IMR-90 (cell line): ENCODE measurements at regions not wholly inside any gene's neighbourhood (a gene's known extent, or its start where the extent isn't known, plus 50 kb on each side); places are given as distances from the start of the nearest gene placed in this dataset.

ENCODE experiments used
- ATAC-seq: fragments of 200-7000 bp; cut with Tn5 transposase; 2 replicates; pipeline ENCODE4 v1.9.1; 2020; ENCODE audit warnings: low read depth, mild to moderate bottlenecking, moderate library complexity
- BruUV-seq: library from RNA; stranded (reverse); fragments of 400-500 nt; replicated peaks from 2 replicates; lab custom pipeline; 2021; lab: Mats Ljungman, UMichigan
- CTCF ChIA-PET: fragments of 300-600 bp; formaldehyde crosslinking; extraction: SDS; loops from one replicate; lab custom pipeline; 2021; ENCODE audit warnings: antibody characterized with exemption; lab: Yijun Ruan, JAX
- POLR2A ChIA-PET: fragments of 300-600 bp; sonication (Branson Sonifier 250); formaldehyde crosslinking; loops from one replicate; lab custom pipeline; 2022; ENCODE audit warnings: antibody characterized with exemption; ENCODE audit not compliant: unreplicated experiment; lab: Charles Lee
- DNase-seq: peaks from one replicate; pipeline ENCODE4 v3.0.0; 2013
- H2AFZ ChIP-seq: replicated peaks from 2 replicates; pipeline ENCODE3; 2013; ENCODE audit warnings: low read length, mild to moderate bottlenecking; ENCODE audit not compliant: poor library complexity
- H2AK5ac ChIP-seq: 2 replicates; pipeline ENCODE4 v1.6.1; 2013; ENCODE audit warnings: low read depth, low read length, inconsistent platforms
- H2AK9ac ChIP-seq: replicated peaks from 2 replicates; pipeline ENCODE3; 2013; ENCODE audit warnings: mild to moderate bottlenecking, low read depth, low read length, moderate library complexity; ENCODE audit not compliant: poor library complexity
- H2BK120ac ChIP-seq: 2 replicates; pipeline ENCODE4 v1.6.1; 2013; ENCODE audit warnings: low read depth, low read length, inconsistent platforms
- H2BK15ac ChIP-seq: 3 replicates; pipeline ENCODE4 v1.6.1; 2013; ENCODE audit warnings: low read depth, low read length, inconsistent platforms
- H2BK20ac ChIP-seq: 2 replicates; pipeline ENCODE4 v1.6.1; 2013; ENCODE audit warnings: low read depth, mild to moderate bottlenecking, inconsistent platforms, low read length, moderate library complexity
- H2BK5ac ChIP-seq: 2 replicates; pipeline ENCODE4 v1.6.1; 2013; ENCODE audit warnings: mild to moderate bottlenecking, low read depth, low read length, inconsistent platforms; ENCODE audit not compliant: poor library complexity, severe bottlenecking
- H3K14ac ChIP-seq: replicated peaks from 2 replicates; pipeline ENCODE4 v1.6.1; 2013; ENCODE audit warnings: low read depth, low read length, inconsistent platforms
- H3K18ac ChIP-seq: 2 replicates; pipeline ENCODE4 v1.6.1; 2013; ENCODE audit warnings: low read depth, low read length, control low read depth
- H3K23ac ChIP-seq: 2 replicates; pipeline ENCODE4 v1.6.1; 2013; ENCODE audit warnings: low read depth, low read length, inconsistent platforms
- H3K27ac ChIP-seq: 2 replicates; pipeline ENCODE4 v1.5.1; 2013; ENCODE audit warnings: mild to moderate bottlenecking, control low read depth, low read length; ENCODE audit not compliant: insufficient read depth
- H3K27me3 ChIP-seq: 2 replicates; pipeline ENCODE4 v1.6.1; 2013; ENCODE audit warnings: low read length; ENCODE audit not compliant: control insufficient read depth, insufficient read depth
- H3K36me3 ChIP-seq: 2 replicates; pipeline ENCODE4 v1.6.1; 2013; ENCODE audit warnings: low read length, mixed read lengths; ENCODE audit not compliant: control insufficient read depth, insufficient read depth
- H3K4ac ChIP-seq: 2 replicates; pipeline ENCODE4 v1.6.1; 2013; ENCODE audit warnings: low read depth, low read length, inconsistent platforms
- H3K4me1 ChIP-seq: 2 replicates; pipeline ENCODE4 v1.6.1; 2013; ENCODE audit warnings: low read length, mixed read lengths; ENCODE audit not compliant: control insufficient read depth, insufficient read depth
- H3K4me2 ChIP-seq: 2 replicates; pipeline ENCODE4 v1.6.1; 2013; ENCODE audit warnings: low read depth, mild to moderate bottlenecking, control low read depth, low read length, moderate library complexity
- H3K4me3 ChIP-seq: 2 replicates; pipeline ENCODE4 v1.5.1; 2013; ENCODE audit warnings: low read depth, mild to moderate bottlenecking, control low read depth, low read length, moderate library complexity; ENCODE audit not compliant: insufficient read depth
- H3K56ac ChIP-seq: 2 replicates; pipeline ENCODE4 v1.6.1; 2013; ENCODE audit warnings: low read length, inconsistent platforms; ENCODE audit not compliant: insufficient read depth; ENCODE audit errors: extremely low read depth
- H3K79me1 ChIP-seq, 2 experiments: 2 replicates each; pipeline ENCODE4 v1.6.1; 2013; ENCODE audit warnings: low read length in 2 of 2, inconsistent platforms in 1 of 2, low read depth in 1 of 2
- H3K9ac ChIP-seq: 2 replicates; pipeline ENCODE4 v1.6.1; 2013; ENCODE audit warnings: low read depth, low read length, control low read depth
- H3K9me1 ChIP-seq: 2 replicates; pipeline ENCODE4 v1.6.1; 2013; ENCODE audit warnings: low read length, inconsistent platforms; ENCODE audit not compliant: insufficient read depth
- H3K9me3 ChIP-seq: 2 replicates; pipeline ENCODE4 v1.6.1; 2013; ENCODE audit warnings: low read length; ENCODE audit not compliant: control insufficient read depth, insufficient read depth
- H4K20me1 ChIP-seq: 2 replicates; pipeline ENCODE4 v1.6.1; 2013; ENCODE audit warnings: low read length, inconsistent platforms; ENCODE audit not compliant: insufficient read depth
- H4K5ac ChIP-seq: 2 replicates; pipeline ENCODE4 v1.6.1; 2013; ENCODE audit warnings: mild to moderate bottlenecking, low read depth, low read length, control low read depth
- H4K8ac ChIP-seq, 2 experiments: 2 replicates each; pipeline ENCODE4 v1.6.1; 2013; ENCODE audit warnings: low read depth in 2 of 2, low read length in 2 of 2, control low read depth in 1 of 2, inconsistent platforms in 1 of 2
- H4K91ac ChIP-seq: 2 replicates; pipeline ENCODE4 v1.6.1; 2013; ENCODE audit warnings: low read depth, low read length, inconsistent platforms; ENCODE audit not compliant: insufficient read depth
- BHLHE40 ChIP-seq: fragments of 150-350 bp; IDR thresholded peaks from 2 replicates; pipeline ENCODE4 v1.6.1; 2016; ENCODE audit warnings: mild to moderate bottlenecking, low read depth, low read length
- CHD1 ChIP-seq: IDR thresholded peaks from 2 replicates; pipeline ENCODE4 v1.6.1; 2012; ENCODE audit warnings: low read depth, low read length, improper control_type of control experiment
- ELK1 ChIP-seq: fragments of 150-350 bp; IDR thresholded peaks from 2 replicates; pipeline ENCODE4 v1.6.1; 2016; ENCODE audit warnings: low read depth, mild to moderate bottlenecking, low read length, moderate library complexity, borderline replicate concordance
- FOS ChIP-seq: fragments of 150-350 bp; IDR thresholded peaks from 2 replicates; pipeline ENCODE4 v1.6.1; 2016; ENCODE audit warnings: low read depth, low read length
- MAZ ChIP-seq: IDR thresholded peaks from 2 replicates; pipeline ENCODE4 v1.6.1; 2012; ENCODE audit warnings: low read depth, mild to moderate bottlenecking, low read length, improper control_type of control experiment, moderate library complexity, borderline replicate concordance
- MXI1 ChIP-seq: IDR thresholded peaks from 2 replicates; pipeline ENCODE4 v1.6.1; 2012; ENCODE audit warnings: low read depth, mild to moderate bottlenecking, low read length, moderate library complexity, borderline replicate concordance
- NFE2L2 ChIP-seq: fragments of 150-350 bp; IDR thresholded peaks from 2 replicates; pipeline ENCODE4 v1.6.1; 2016; ENCODE audit warnings: low read depth, mild to moderate bottlenecking, low read length
- POLR2A ChIP-seq: IDR thresholded peaks from 2 replicates; pipeline ENCODE4 v1.6.1; 2012; ENCODE audit warnings: mild to moderate bottlenecking, low read depth, low read length
- RAD21 ChIP-seq: IDR thresholded peaks from 2 replicates; pipeline ENCODE4 v1.6.1; 2012; ENCODE audit warnings: low read length, improper control_type of control experiment
- RCOR1 ChIP-seq: IDR thresholded peaks from 2 replicates; pipeline ENCODE4 v1.6.1; 2012; ENCODE audit warnings: mild to moderate bottlenecking, low read length, improper control_type of control experiment; ENCODE audit not compliant: insufficient replicate concordance
- RFX5 ChIP-seq: IDR thresholded peaks from 2 replicates; pipeline ENCODE4 v1.8.0; 2012; ENCODE audit warnings: low read depth, mild to moderate bottlenecking, low read length, moderate library complexity
- SMC3 ChIP-seq: fragments of 150-350 bp; IDR thresholded peaks from 2 replicates; pipeline ENCODE4 v1.6.1; 2016; ENCODE audit warnings: low read depth, mild to moderate bottlenecking, antibody characterized with exemption, low read length, moderate library complexity
- WGBS, 2 experiments: methylation state at CpG; one replicate each; pipeline versions ENCODE4 v1.1.5 to v1.1.7; 2013; ENCODE audit warnings: missing lambda C conversion rate in 2 of 2; ENCODE audit not compliant: insufficient read length in 1 of 2; ENCODE audit errors: extremely low coverage in 2 of 2; 5-methylcytosine and 5-hydroxymethylcytosine counted together
- dilution Hi-C: fragments of 300-500 bp; cut with HindIII; formaldehyde crosslinking; loops from one replicate; pipeline ENCODE4 v1.14.3; 2018; ENCODE audit warnings: low sequenced_read_pairs; ENCODE audit not compliant: unreplicated experiment
- in situ Hi-C: fragments of 300-500 bp; cut with MboI; formaldehyde crosslinking; loops from 3 replicates; pipeline ENCODE4 v1.14.3; 2019; ENCODE audit warnings: low sequenced_read_pairs, inconsistent platforms, mixed read lengths
- intact Hi-C: fragments of 100-400 bp; cut with micrococcal nuclease; formaldehyde crosslinking; loops from 2 replicates; pipeline ENCODE4 v1.10.0; 2022
- TF ChIP-seq, protein P1 (sequence below): fragments of 150-350 bp; IDR thresholded peaks from 2 replicates; pipeline ENCODE4 v1.6.1; 2017; ENCODE audit warnings: mild to moderate bottlenecking, antibody characterized with exemption, low read length, low read depth
- TF ChIP-seq, protein P2 (sequence below): conservative IDR thresholded peaks from 2 replicates; pipeline ENCODE4 v1.5.1; 2012; ENCODE audit warnings: mild to moderate bottlenecking, low read depth, low read length, improper control_type of control experiment

DNA sequence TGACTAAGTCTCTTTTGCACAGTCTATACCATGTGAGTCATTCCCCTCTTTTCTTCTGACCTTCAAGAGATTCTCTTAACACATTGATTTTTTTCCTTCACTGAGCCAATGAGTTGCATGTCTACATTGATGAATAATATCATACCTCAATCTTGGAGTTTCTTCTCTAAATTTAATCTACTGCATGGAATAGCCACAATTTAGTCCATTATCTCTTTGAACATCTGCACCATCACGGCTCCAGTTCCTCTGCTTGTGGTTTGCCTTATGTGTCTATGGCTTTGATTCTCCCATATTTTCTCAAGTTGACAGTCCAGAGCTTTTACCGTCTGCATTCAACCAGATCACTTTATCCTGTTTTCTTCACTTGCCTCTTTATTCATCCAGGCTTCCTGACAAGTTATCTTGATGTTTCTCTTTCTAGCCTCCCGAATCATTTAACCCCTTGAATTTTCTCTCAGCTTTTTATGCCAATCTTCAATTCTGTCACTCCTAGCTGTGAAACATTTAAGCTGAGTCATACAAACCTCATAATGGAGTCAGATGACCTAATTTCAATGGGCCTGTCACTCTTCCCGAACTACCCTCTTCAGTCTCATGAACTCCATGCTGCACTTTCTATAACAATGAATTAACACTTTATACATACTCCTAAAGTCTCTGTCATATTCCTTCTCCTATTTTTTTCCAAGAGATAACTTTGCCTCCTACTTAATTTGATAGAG lies 222.3 kb downstream of the CPE start:
- no peak for ATAC-seq
- Histone ChIP-seq H4K91ac (no peak overlapping the region), H3K9me1 (no peaks in the 10 kb centered on the region), H4K8ac (no peak overlapping the region), H3K14ac (no peak overlapping the region), H3K4me1 (no peaks in the 10 kb centered on the region), H3K4ac (no peak overlapping the region), H4K20me1 (no peaks in the 10 kb centered on the region), H4K5ac (no peak overlapping the region), H3K56ac (no peak overlapping the region), H3K79me1 (no peaks in the 10 kb centered on the region), H3K4me3 (no peak overlapping the region), H2AK9ac (no peak overlapping the region), H3K18ac (no peak overlapping the region), H2BK5ac (no peak overlapping the region), H2BK120ac (no peak overlapping the region), H3K9ac (no peak overlapping the region), H3K23ac (no peak overlapping the region), H3K27me3 (no peaks in the 10 kb centered on the region), H3K36me3 (no peaks in the 10 kb centered on the region), H3K27ac (no peak overlapping the region), H2BK15ac (no peak overlapping the region), H2AK5ac (no peak overlapping the region), H3K9me3 (peaks cover 3% of the 10 kb centered on the region), H3K4me2 (no peak overlapping the region), H2AFZ (no peak overlapping the region), H2BK20ac (no peak overlapping the region)
- CTCF ChIA-PET, result no interaction called here
- intact Hi-C loops (no loop called here), dilution Hi-C loops (no loop called here), in situ Hi-C loops (no loop called here)
- WGBS, 2 experiments, result 7% methylated on average over 1 of the region's 4 CpGs; no CpG with 5 or more reads in 1 of the 2 experiments
- no peak for TF ChIP-seq RAD21
- no peak for TF ChIP-seq SMC3
- no peak for TF ChIP-seq NFE2L2
- TF ChIP-seq MAZ, result no peak
- no peak for TF ChIP-seq POLR2A
- no peak for TF ChIP-seq BHLHE40
- TF ChIP-seq RFX5, result no peak
- no peak for TF ChIP-seq CHD1
- TF ChIP-seq, protein P1, sequence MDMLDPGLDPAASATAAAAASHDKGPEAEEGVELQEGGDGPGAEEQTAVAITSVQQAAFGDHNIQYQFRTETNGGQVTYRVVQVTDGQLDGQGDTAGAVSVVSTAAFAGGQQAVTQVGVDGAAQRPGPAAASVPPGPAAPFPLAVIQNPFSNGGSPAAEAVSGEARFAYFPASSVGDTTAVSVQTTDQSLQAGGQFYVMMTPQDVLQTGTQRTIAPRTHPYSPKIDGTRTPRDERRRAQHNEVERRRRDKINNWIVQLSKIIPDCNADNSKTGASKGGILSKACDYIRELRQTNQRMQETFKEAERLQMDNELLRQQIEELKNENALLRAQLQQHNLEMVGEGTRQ, result no peak
- TF ChIP-seq, protein P2, sequence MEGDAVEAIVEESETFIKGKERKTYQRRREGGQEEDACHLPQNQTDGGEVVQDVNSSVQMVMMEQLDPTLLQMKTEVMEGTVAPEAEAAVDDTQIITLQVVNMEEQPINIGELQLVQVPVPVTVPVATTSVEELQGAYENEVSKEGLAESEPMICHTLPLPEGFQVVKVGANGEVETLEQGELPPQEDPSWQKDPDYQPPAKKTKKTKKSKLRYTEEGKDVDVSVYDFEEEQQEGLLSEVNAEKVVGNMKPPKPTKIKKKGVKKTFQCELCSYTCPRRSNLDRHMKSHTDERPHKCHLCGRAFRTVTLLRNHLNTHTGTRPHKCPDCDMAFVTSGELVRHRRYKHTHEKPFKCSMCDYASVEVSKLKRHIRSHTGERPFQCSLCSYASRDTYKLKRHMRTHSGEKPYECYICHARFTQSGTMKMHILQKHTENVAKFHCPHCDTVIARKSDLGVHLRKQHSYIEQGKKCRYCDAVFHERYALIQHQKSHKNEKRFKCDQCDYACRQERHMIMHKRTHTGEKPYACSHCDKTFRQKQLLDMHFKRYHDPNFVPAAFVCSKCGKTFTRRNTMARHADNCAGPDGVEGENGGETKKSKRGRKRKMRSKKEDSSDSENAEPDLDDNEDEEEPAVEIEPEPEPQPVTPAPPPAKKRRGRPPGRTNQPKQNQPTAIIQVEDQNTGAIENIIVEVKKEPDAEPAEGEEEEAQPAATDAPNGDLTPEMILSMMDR, result no peak
- TF ChIP-seq ELK1, result no peak
- no peak for TF ChIP-seq FOS
- TF ChIP-seq MXI1, result no peak
- no peak for TF ChIP-seq RCOR1
- no TSS peak for BruUV-seq
- DNase-seq, result no peak
- POLR2A ChIA-PET, result no interaction called here
